Activated CD4-positive, alpha-beta T cell treated with anti-CD3 and anti-CD28 coated beads, Interleukin-2, amount 50 U/mL, for 4 hours (primary cell): ENCODE measurements at regions not wholly inside any gene's neighbourhood (a gene's known extent, or its start where the extent isn't known, plus 50 kb on each side); places are given as distances from the start of the nearest gene placed in this dataset.
"Not testable (repeated sequence)": the region's sequence is repeated elsewhere in the genome, so short reads cannot be mapped to it uniquely, and the experiment has no call there.

Experiments used
- DNase-seq, 2 experiments: peaks; one replicate each; pipeline ENCODE4 v3.0.0-alpha.2; 2020

- DNase-seq, result peak; percentile 77 to 80
These were observed 81.5 kb upstream of the PPM1B start for GRCh38 chr2:44087036-44087713.

GRCh38 chr2:44087714-44088092 is 81.0 kb upstream of the PPM1B start:
- no peak for DNase-seq

DNA sequence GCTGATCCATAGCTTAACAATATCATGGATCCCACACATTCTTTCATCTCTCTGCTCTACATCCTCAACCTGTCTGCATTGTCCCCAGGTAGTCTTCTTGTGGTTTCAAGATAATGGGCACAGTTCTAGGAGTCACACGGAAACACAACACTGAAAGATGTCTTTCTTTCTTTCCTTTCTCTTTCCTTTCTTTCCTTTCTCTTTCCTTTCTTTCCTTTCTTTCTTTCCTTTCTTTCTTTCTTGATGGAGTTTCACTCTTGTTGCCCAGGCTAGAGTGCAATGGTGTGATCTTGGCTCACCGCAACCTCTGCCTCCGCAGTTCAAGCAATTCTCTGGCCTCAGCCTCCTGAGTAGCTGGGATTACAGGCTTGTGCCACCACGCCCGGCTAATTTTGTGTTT is 76.2 kb upstream of the PPM1B start:
- not testable (repeated sequence) for DNase-seq

GRCh38 chr2:44093970-44094369 is 74.7 kb upstream of the PPM1B start:
- DNase-seq, result no peak

- no peak for DNase-seq
These were observed 71.3 kb upstream of the PPM1B start for GRCh38 chr2:44097322-44097907.

- DNase-seq, result no peak
These were observed 70.6 kb upstream of the PPM1B start for GRCh38 chr2:44098050-44098449.

- DNase-seq, result no peak
These were observed 69.8 kb upstream of the PPM1B start for GRCh38 chr2:44098891-44099290.

- no peak for DNase-seq
These were observed 68.3 kb upstream of the PPM1B start for GRCh38 chr2:44100351-44100750.

DNA sequence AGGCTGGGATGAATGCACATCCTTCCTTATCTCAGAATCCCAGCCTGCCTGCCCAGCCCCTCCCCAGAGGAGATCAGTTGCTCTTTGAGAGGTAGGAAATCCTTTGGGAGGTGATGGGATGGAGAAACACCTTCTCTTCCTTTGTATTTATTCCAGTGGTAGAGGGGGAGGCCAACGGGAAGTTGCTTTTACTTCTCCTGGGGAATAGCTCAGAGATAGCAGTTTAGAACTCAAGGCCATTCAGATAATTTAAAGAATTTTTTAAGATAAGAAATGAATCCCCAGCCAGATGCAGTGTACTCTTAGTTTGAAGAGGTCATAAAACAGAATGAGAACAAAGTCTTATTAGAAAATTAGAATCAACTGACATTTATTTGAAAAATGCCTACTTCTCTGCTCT is 67.4 kb upstream of the PPM1B start:
- no peak for DNase-seq

DNA sequence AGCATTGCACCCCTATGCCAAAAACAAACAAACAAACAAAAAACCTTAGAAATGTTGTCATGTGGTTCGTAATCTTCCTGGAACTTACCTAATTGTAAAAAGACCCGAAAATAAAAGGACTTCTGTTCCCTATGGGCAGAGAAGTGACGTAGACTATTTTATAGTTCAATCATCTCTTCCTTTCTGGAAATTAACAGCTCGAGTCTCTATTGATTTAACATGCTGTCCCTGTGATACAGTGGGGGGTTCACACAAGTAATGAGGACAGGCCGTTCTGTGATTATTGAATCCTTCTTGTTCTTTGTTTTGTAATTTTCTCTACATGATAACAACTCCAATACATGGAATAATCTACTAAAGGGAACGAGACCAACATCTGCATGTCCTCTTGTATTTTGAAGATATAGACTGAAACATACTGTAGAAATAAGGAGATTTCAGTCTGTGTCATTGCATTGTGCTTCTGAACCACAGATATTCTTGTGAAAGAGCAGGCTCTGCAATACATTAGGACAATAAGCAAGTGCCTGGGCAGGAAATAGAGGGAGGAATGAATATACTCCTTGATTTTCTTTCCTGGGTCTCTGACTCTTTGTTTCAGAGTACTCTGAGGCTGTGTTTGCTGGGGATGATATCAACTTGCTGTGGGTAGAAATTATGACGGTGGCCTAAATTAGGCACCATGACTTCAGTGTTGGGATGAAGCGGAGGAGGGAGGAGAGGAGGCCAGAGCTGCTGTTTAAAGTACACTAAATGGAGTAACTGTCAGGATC is 65.7 kb upstream of the PPM1B start:
- no peak for DNase-seq

GRCh38 chr2:44103639-44104038 is 65.0 kb upstream of the PPM1B start:
- no peak for DNase-seq

DNA sequence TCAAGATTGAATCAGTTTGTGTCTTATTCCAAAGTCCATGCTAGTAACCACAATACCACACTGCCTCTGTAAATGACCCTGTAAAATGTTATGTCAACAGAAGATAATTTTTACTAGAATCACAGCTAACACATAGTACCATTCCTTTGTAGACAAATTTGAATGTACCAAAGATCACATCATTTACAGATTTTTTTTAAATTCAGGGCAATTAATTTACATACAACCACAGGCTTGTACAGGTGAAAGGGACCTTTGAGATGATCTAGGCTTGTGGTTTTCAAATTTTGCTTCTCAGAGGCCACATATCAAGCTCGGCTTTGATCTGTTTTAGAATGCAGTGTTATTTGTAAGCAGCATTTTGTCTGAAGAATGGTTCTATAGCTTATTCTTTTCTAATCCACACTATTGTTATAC is 63.8 kb upstream of the PPM1B start:
- DNase-seq, result no peak

GRCh38 chr2:44106509-44106908 is 62.2 kb upstream of the PPM1B start:
- DNase-seq, result not testable (repeated sequence)

DNA sequence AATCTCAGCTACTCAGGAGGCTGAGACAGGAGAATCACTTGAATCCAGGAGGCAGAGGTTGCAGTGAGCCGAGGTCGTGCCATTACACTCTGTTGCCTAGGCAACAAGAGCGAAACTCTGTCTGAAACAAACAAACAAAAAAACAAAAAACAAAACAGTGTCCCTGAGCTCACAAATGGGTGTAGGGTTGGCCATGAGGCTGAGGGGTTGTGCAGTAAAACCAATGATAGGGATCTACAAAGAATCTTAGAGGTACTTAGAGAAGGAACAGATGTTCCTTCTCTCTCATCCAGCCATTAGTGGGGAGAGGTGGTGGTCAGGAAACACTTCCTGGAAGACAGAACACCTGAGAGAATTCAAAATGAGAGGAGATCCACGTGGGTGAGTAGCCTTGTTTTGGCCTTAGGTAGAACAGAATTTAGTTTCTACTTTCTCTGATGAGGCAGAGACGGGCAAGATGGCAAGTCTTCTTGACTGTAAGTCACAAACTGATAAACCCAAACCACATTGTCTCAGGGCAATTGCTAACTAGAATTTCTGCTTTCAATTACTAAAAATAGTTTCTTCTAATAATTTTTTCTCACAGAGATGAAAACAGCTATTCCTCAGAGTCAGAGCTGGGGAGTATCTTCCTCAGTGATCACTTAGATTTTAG is 61.5 kb upstream of the PPM1B start:
- no peak for DNase-seq

- no peak for DNase-seq
These were observed 60.7 kb upstream of the PPM1B start for GRCh38 chr2:44107974-44108373.

DNA sequence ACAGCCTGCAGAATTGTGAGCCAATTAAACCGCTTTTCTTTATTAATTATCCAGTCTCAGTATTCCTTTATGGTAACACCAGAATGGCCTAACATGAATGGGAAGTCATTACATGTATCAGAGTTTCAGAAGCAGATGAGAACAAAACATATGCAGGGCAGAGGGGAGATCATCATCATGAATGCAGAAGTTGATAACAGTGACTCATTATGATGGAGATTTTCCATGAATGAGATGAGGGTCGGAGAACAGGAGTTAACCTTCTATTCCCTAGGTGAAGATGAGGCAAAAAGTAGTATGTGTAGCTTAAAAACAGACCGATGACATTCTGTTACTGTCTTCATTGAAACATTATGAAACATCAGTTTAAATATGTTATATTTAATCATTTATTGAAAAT is 59.5 kb upstream of the PPM1B start:
- DNase-seq, result no peak

DNA sequence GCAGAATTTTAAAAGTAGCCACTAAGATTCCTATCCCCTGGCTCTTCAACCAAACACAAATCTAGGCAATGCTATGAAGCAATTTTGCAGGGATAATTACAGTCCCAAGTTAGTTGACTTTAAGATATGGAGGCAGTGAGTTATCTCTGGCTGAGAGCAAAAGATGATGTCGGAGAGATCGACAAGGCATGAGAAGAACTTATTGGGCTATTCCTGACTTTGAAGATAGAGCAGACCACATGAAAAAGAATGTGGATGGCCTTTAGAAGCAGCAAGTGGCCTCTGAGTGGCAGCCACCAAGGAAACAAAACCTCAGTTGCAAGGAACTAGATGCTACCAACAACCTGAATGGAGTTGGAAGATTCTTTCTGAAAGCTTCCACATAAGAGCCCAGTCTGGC is 58.2 kb upstream of the PPM1B start:
- DNase-seq, result no peak

GRCh38 chr2:44112096-44112495 is 56.6 kb upstream of the PPM1B start:
- no peak for DNase-seq

GRCh38 chr2:44116319-44116718 is 52.4 kb upstream of the PPM1B start:
- no peak for DNase-seq

DNA sequence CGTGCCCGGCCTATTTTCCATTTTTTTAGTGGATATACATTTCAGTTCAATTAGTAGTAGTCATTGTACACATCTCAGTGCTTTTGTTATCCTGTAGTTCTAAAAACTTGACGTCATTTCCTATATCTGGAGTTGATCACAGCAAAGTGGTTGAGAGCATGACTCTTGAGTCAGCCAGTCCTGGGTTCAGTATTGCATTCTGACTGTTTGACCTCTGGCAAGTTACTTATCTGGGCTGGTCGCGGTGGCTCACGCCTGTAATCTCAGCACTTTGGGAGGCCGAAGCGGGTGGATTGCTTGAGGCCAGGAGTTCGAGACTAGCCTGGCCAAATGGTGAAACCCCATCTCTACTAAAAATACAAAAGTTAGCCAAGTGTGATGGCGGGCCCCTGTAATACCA is 50.4 kb upstream of the PPM1B start:
- DNase-seq, result no peak
